Uterus (tissue), 2 donors: ENCODE measurements at regions not wholly inside any gene's neighbourhood (a gene's known extent, or its start where the extent isn't known, plus 50 kb on each side); places are given as distances from the start of the nearest gene placed in this dataset.

Experiments used
- CTCF ChIP-seq, 4 experiments: fragments of 200-600 bp in 2 of 4; fragments of 450-650 bp in 2 of 4; sonication (generic) in 2 of 4; IDR thresholded peaks; one replicate each; pipeline ENCODE4 v1.5.1; 2016 to 2019; ENCODE audit warnings: antibody characterized with exemption in 4 of 4, mild to moderate bottlenecking in 2 of 4, moderate library complexity in 1 of 4
- POLR2A ChIP-seq, 2 donors: fragments of 450-650 bp; IDR thresholded peaks; one replicate each; pipeline ENCODE4 v1.6.1; 2016; ENCODE audit warnings: antibody characterized with exemption in 2 of 2, mild to moderate bottlenecking in 1 of 2, moderate library complexity in 1 of 2

- TF ChIP-seq CTCF (IDR thresholded peaks at IDR 0.05) (no peak), POLR2A (IDR thresholded peaks at IDR 0.05) (no peak)
Measured at GRCh38 chr15:98063315-98063714, 102.8 kb downstream of the ARRDC4 start.
